Upper lobe of left lung (tissue), 4 donors: ENCODE measurements at regions not wholly inside any gene's neighbourhood (a gene's known extent, or its start where the extent isn't known, plus 50 kb on each side); places are given as distances from the start of the nearest gene placed in this dataset.

Source experiments
- EP300 ChIP-seq, 4 donors: sonication (generic); formaldehyde crosslinking; IDR thresholded peaks; one replicate each; pipeline ENCODE4 v1.5.1; 2017; ENCODE audit warnings: antibody characterized with exemption in 4 of 4, control low read depth in 2 of 4
- POLR2A ChIP-seq, 4 donors: fragments of 450-650 bp; IDR thresholded peaks; one replicate each; pipeline ENCODE4 v1.5.1; 2016 to 2017; ENCODE audit warnings: antibody characterized with exemption in 4 of 4, mild to moderate bottlenecking in 2 of 4
- TF ChIP-seq, protein P1 (sequence below), 6 experiments: fragments of 450-650 bp in 4 of 6; fragments of 200-600 bp in 2 of 6; sonication (generic) in 2 of 6; IDR thresholded peaks; one replicate each; pipeline ENCODE4 v1.5.1; 2016 to 2019; ENCODE audit warnings: antibody characterized with exemption in 6 of 6

GRCh38 chr1:34625521-34626015 lies 129.3 kb upstream of the GJB5 start:
- TF ChIP-seq, protein P1, sequence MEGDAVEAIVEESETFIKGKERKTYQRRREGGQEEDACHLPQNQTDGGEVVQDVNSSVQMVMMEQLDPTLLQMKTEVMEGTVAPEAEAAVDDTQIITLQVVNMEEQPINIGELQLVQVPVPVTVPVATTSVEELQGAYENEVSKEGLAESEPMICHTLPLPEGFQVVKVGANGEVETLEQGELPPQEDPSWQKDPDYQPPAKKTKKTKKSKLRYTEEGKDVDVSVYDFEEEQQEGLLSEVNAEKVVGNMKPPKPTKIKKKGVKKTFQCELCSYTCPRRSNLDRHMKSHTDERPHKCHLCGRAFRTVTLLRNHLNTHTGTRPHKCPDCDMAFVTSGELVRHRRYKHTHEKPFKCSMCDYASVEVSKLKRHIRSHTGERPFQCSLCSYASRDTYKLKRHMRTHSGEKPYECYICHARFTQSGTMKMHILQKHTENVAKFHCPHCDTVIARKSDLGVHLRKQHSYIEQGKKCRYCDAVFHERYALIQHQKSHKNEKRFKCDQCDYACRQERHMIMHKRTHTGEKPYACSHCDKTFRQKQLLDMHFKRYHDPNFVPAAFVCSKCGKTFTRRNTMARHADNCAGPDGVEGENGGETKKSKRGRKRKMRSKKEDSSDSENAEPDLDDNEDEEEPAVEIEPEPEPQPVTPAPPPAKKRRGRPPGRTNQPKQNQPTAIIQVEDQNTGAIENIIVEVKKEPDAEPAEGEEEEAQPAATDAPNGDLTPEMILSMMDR (IDR thresholded peaks at IDR 0.05), result no peak
- TF ChIP-seq EP300 (IDR thresholded peaks at IDR 0.05) (no peak), POLR2A (IDR thresholded peaks at IDR 0.05) (no peak)
